NB4 (cell line): ENCODE measurements at regions not wholly inside any gene's neighbourhood (a gene's known extent, or its start where the extent isn't known, plus 50 kb on each side); places are given as distances from the start of the nearest gene placed in this dataset.

Source experiments
- MYC ChIP-seq: IDR thresholded peaks from 2 replicates; pipeline ENCODE4 v1.6.1; 2011; ENCODE audit warnings: low read depth, low read length
- POLR2A ChIP-seq: IDR thresholded peaks from 2 replicates; pipeline ENCODE4 v1.6.1; 2011; ENCODE audit warnings: mild to moderate bottlenecking; ENCODE audit not compliant: insufficient read length; ENCODE audit errors: extremely low read depth
- TF ChIP-seq, protein P1 (sequence below): IDR thresholded peaks from one replicate; pipeline ENCODE4 v1.5.1; 2012; ENCODE audit warnings: low read depth, low read length

DNA sequence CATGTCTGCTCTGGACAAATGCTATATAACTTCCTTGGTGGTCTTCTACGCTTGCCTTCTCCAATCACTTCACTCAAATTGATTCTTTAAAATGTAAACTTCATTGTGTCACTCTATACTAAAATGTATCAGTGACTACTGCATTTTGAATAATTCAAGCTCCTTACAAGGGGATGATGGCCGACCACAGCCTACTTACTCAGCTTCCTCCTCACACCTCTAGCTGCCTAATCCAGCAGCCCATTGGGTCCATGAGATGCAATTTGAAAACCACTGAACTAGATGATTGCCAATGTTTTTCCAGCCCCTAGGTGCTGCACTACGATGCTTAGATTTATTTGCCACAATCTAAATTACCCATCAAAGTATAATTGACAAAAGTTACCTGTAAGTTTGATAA lies 120.7 kb downstream of the CTAGE1 start:
- TF ChIP-seq POLR2A (no peak), MYC (no peak)
- TF ChIP-seq, protein P1, sequence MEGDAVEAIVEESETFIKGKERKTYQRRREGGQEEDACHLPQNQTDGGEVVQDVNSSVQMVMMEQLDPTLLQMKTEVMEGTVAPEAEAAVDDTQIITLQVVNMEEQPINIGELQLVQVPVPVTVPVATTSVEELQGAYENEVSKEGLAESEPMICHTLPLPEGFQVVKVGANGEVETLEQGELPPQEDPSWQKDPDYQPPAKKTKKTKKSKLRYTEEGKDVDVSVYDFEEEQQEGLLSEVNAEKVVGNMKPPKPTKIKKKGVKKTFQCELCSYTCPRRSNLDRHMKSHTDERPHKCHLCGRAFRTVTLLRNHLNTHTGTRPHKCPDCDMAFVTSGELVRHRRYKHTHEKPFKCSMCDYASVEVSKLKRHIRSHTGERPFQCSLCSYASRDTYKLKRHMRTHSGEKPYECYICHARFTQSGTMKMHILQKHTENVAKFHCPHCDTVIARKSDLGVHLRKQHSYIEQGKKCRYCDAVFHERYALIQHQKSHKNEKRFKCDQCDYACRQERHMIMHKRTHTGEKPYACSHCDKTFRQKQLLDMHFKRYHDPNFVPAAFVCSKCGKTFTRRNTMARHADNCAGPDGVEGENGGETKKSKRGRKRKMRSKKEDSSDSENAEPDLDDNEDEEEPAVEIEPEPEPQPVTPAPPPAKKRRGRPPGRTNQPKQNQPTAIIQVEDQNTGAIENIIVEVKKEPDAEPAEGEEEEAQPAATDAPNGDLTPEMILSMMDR = no peak
